ENCODE measurements at regions not wholly inside any gene's neighbourhood (a gene's known extent, or its start where the extent isn't known, plus 50 kb on each side); places are given as distances from the start of the nearest gene placed in this dataset.

- ATAC-seq (ENCODE audit: low FRiP score) (no peak), DNase-seq (ENCODE audit: low spot score) (no peak)
- no peak for TF ChIP-seq CTCF (IDR thresholded peaks at IDR 0.05)
These were observed 88.3 kb upstream of the FRMD4B start for GRCh38 chr3:69474186-69474585.

GRCh38 chr3:69472093-69472492 lies 86.2 kb upstream of the FRMD4B start:
- no peak for TF ChIP-seq CTCF (IDR thresholded peaks at IDR 0.05)
- DNase-seq (ENCODE audit: low spot score), result no peak
- ATAC-seq (ENCODE audit: low FRiP score), result no peak

- TF ChIP-seq CTCF (IDR thresholded peaks at IDR 0.05), result no peak
- ATAC-seq (ENCODE audit: low FRiP score) (no peak), DNase-seq (ENCODE audit: low spot score) (no peak)
These were observed 77.6 kb upstream of the FRMD4B start for GRCh38 chr3:69463531-69463930.

GRCh38 chr3:69462826-69463100 lies 76.9 kb upstream of the FRMD4B start:
- no peak for ATAC-seq (ENCODE audit: low FRiP score)

GRCh38 chr3:69462022-69462825 lies 76.3 kb upstream of the FRMD4B start:
- TF ChIP-seq CTCF (IDR thresholded peaks at IDR 0.05), result no peak
- ATAC-seq (ENCODE audit: low FRiP score) (no peak), DNase-seq (ENCODE audit: low spot score) (no peak)

More at GRCh38 chr3:69462826-69463100, 76.9 kb upstream of the FRMD4B start:
- no peak for TF ChIP-seq CTCF (IDR thresholded peaks at IDR 0.05)
- no peak for DNase-seq (ENCODE audit: low spot score)

GRCh38 chr3:69460034-69460433 lies 74.1 kb upstream of the FRMD4B start:
- no peak for TF ChIP-seq CTCF (IDR thresholded peaks at IDR 0.05)
- ATAC-seq (ENCODE audit: low FRiP score), result no peak
- no peak for DNase-seq (ENCODE audit: low spot score)

- DNase-seq (ENCODE audit: low spot score) (no peak), ATAC-seq (ENCODE audit: low FRiP score) (no peak)
- TF ChIP-seq CTCF (IDR thresholded peaks at IDR 0.05), result no peak
These were observed 73.0 kb upstream of the FRMD4B start for GRCh38 chr3:69458803-69459365.

Data from omental fat pad (tissue), 3 donors.